Neural progenitor cell (in vitro differentiated cells): ENCODE measurements at regions not wholly inside any gene's neighbourhood (a gene's known extent, or its start where the extent isn't known, plus 50 kb on each side); places are given as distances from the start of the nearest gene placed in this dataset.

Experiments
- DNase-seq: peaks from one replicate; pipeline ENCODE4 v3.0.0-alpha.2; 2016; ENCODE audit warnings: low spot score
- H2AFZ ChIP-seq: fragments of 200-600 bp; sonication (generic); replicated peaks from 2 replicates; pipeline ENCODE4 v1.6.1; 2016; ENCODE audit warnings: antibody characterized with exemption
- H3F3A ChIP-seq: fragments of 200-600 bp; sonication (generic); 2 replicates; pipeline ENCODE4 v1.6.1; 2016; ENCODE audit warnings: antibody characterized with exemption, low read depth
- H3K27ac ChIP-seq: fragments of 200-600 bp; sonication (generic); 2 replicates; pipeline ENCODE4 v1.5.1; 2016; ENCODE audit warnings: mild to moderate bottlenecking
- H3K27me3 ChIP-seq: fragments of 200-600 bp; sonication (generic); 2 replicates; pipeline ENCODE4 v1.6.1; 2016; ENCODE audit warnings: mild to moderate bottlenecking, moderate library complexity
- H3K36me3 ChIP-seq: fragments of 200-600 bp; sonication (generic); 2 replicates; pipeline ENCODE4 v1.5.1; 2016
- H3K4me1 ChIP-seq: fragments of 200-600 bp; sonication (generic); 2 replicates; pipeline ENCODE4 v1.6.1; 2016; ENCODE audit warnings: mixed run types
- H3K4me2 ChIP-seq: fragments of 200-600 bp; sonication (generic); 2 replicates; pipeline ENCODE4 v1.6.1; 2016
- H3K4me3 ChIP-seq: fragments of 200-600 bp; sonication (generic); 2 replicates; pipeline ENCODE4 v1.5.1; 2016
- H3K79me2 ChIP-seq: fragments of 200-600 bp; sonication (generic); 2 replicates; pipeline ENCODE4 v1.6.1; 2016; ENCODE audit warnings: low read depth
- H3K9ac ChIP-seq: fragments of 200-600 bp; sonication (generic); 2 replicates; pipeline ENCODE4 v1.6.1; 2016
- H3K9me3 ChIP-seq: fragments of 200-600 bp; sonication (generic); 2 replicates; pipeline ENCODE4 v1.5.1; 2016; ENCODE audit warnings: low read depth
- H4K20me1 ChIP-seq: fragments of 200-600 bp; sonication (generic); 2 replicates; pipeline ENCODE4 v1.6.1; 2016; ENCODE audit warnings: low read depth
- H3K27ac Mint-ChIP-seq: 3 replicates; pipeline ENCODE4 v1.8.0; 2021; ENCODE audit warnings: mixed read lengths
- H3K27me3 Mint-ChIP-seq: 2 replicates; pipeline ENCODE4 v1.8.0; 2022; ENCODE audit warnings: low read depth, mild to moderate bottlenecking, inconsistent platforms, moderate library complexity, mixed read lengths; ENCODE audit not compliant: insufficient read depth
- H3K36me3 Mint-ChIP-seq: 3 replicates; pipeline ENCODE4 v1.8.0; 2021; ENCODE audit warnings: mixed read lengths
- H3K4me1 Mint-ChIP-seq: 3 replicates; pipeline ENCODE4 v1.8.0; 2021; ENCODE audit warnings: mixed read lengths
- H3K4me3 Mint-ChIP-seq: 3 replicates; pipeline ENCODE4 v1.8.0; 2021; ENCODE audit warnings: mild to moderate bottlenecking, moderate library complexity, mixed read lengths
- H3K9me3 Mint-ChIP-seq: 3 replicates; pipeline ENCODE4 v1.8.0; 2020; ENCODE audit warnings: mixed read lengths
- CTCF ChIP-seq: fragments of 200-600 bp; sonication (generic); IDR thresholded peaks from 2 replicates; pipeline ENCODE4 v1.5.1; 2017; ENCODE audit warnings: antibody characterized with exemption, mild to moderate bottlenecking
- EZH2 ChIP-seq: fragments of 200-600 bp; sonication (generic); IDR thresholded peaks from 2 replicates; pipeline ENCODE4 v1.6.1; 2017; ENCODE audit warnings: antibody characterized with exemption, mild to moderate bottlenecking, moderate library complexity
- EZH2phosphoT487 ChIP-seq: fragments of 200-600 bp; sonication (generic); IDR thresholded peaks from 2 replicates; pipeline ENCODE4 v1.6.1; 2017; ENCODE audit warnings: antibody characterized with exemption

GRCh38 chr12:18967814-18968213 is 161.7 kb upstream of the PLEKHA5 start:
- peaks cover 27% of the 10 kb centered on the region for H3K4me1 ChIP-seq
- Mint-ChIP-seq H3K27me3 (no peaks in the 10 kb centered on the region), H3K4me3 (no peak overlapping the region), H3K4me1 (peaks cover 20% of the 10 kb centered on the region), H3K9me3 (no peaks in the 10 kb centered on the region), H3K27ac (no peak overlapping the region), H3K36me3 (no peaks in the 10 kb centered on the region)
- H3K79me2 ChIP-seq = no peaks in the 10 kb centered on the region
- no peaks in the 10 kb centered on the region for H3F3A ChIP-seq
- no peaks in the 10 kb centered on the region for H3K36me3 ChIP-seq
- no peak overlapping the region for H3K9ac ChIP-seq
- H3K27me3 ChIP-seq = no peaks in the 10 kb centered on the region
- no peaks in the 10 kb centered on the region for H4K20me1 ChIP-seq
- DNase-seq = no peak
- no peak overlapping the region for H3K27ac ChIP-seq
- no peak overlapping the region for H2AFZ ChIP-seq
- no peaks in the 10 kb centered on the region for H3K9me3 ChIP-seq
- no peak overlapping the region for H3K4me3 ChIP-seq
- no peak for TF ChIP-seq EZH2
- TF ChIP-seq CTCF = no peak
- no peak for TF ChIP-seq EZH2phosphoT487
- H3K4me2 ChIP-seq = no peak overlapping the region

- no peak for DNase-seq
- Mint-ChIP-seq H3K4me1 (peaks cover 20% of the 10 kb centered on the region), H3K27me3 (no peaks in the 10 kb centered on the region), H3K9me3 (no peaks in the 10 kb centered on the region), H3K27ac (no peak overlapping the region), H3K36me3 (no peaks in the 10 kb centered on the region), H3K4me3 (no peak overlapping the region)
- TF ChIP-seq EZH2phosphoT487 (no peak), EZH2 (no peak), CTCF (no peak)
- Histone ChIP-seq H3F3A (no peaks in the 10 kb centered on the region), H4K20me1 (no peaks in the 10 kb centered on the region), H3K9me3 (no peaks in the 10 kb centered on the region), H3K27me3 (no peaks in the 10 kb centered on the region), H3K4me3 (no peak overlapping the region), H3K36me3 (no peaks in the 10 kb centered on the region), H3K4me2 (no peak overlapping the region), H3K27ac (no peak overlapping the region), H3K4me1 (peaks cover 27% of the 10 kb centered on the region), H3K9ac (no peak overlapping the region), H2AFZ (no peak overlapping the region), H3K79me2 (no peaks in the 10 kb centered on the region)
These were observed 160.0 kb upstream of the PLEKHA5 start for GRCh38 chr12:18969512-18969911.

- no peak for DNase-seq
- TF ChIP-seq EZH2 = no peak
- no peak for TF ChIP-seq CTCF
- TF ChIP-seq EZH2phosphoT487 = no peak
- H3F3A ChIP-seq = no peaks in the 10 kb centered on the region
These were observed 158.9 kb upstream of the PLEKHA5 start for GRCh38 chr12:18970603-18971002.

GRCh38 chr12:18971932-18972331 is 157.6 kb upstream of the PLEKHA5 start:
- DNase-seq = no peak
- H3F3A ChIP-seq = no peaks in the 10 kb centered on the region
- Mint-ChIP-seq H3K27ac (no peak overlapping the region), H3K4me3 (no peak overlapping the region), H3K9me3 (no peaks in the 10 kb centered on the region), H3K4me1 (peaks cover 2% of the 10 kb centered on the region), H3K27me3 (no peaks in the 10 kb centered on the region), H3K36me3 (no peaks in the 10 kb centered on the region)
- no peak for TF ChIP-seq EZH2phosphoT487
- TF ChIP-seq EZH2 = no peak
- no peak for TF ChIP-seq CTCF
- no peaks in the 10 kb centered on the region for H4K20me1 ChIP-seq
- H3K9me3 ChIP-seq = no peaks in the 10 kb centered on the region
- H3K9ac ChIP-seq = no peak overlapping the region
- H3K4me1 ChIP-seq = peaks cover 13% of the 10 kb centered on the region
- no peak overlapping the region for H2AFZ ChIP-seq
- no peaks in the 10 kb centered on the region for H3K27me3 ChIP-seq
- H3K27ac ChIP-seq = no peak overlapping the region
- H3K4me2 ChIP-seq = no peak overlapping the region
- H3K36me3 ChIP-seq = no peaks in the 10 kb centered on the region
- no peak overlapping the region for H3K4me3 ChIP-seq
- no peaks in the 10 kb centered on the region for H3K79me2 ChIP-seq

More at GRCh38 chr12:18970603-18971002, 158.9 kb upstream of the PLEKHA5 start:
- Histone ChIP-seq H3K9me3 (no peaks in the 10 kb centered on the region), H3K36me3 (no peaks in the 10 kb centered on the region), H2AFZ (peak overlapping the region; percentile 70), H3K9ac (no peak overlapping the region), H3K79me2 (no peaks in the 10 kb centered on the region), H3K27me3 (no peaks in the 10 kb centered on the region), H3K4me1 (peaks cover 18% of the 10 kb centered on the region), H4K20me1 (no peaks in the 10 kb centered on the region), H3K4me2 (no peak overlapping the region), H3K27ac (no peak overlapping the region), H3K4me3 (no peak overlapping the region)
- Mint-ChIP-seq H3K36me3 (no peaks in the 10 kb centered on the region), H3K9me3 (no peaks in the 10 kb centered on the region), H3K4me3 (no peak overlapping the region), H3K27ac (no peak overlapping the region), H3K27me3 (no peaks in the 10 kb centered on the region), H3K4me1 (peaks cover 12% of the 10 kb centered on the region)
